PC-9 (cell line): ENCODE measurements at regions not wholly inside any gene's neighbourhood (a gene's known extent, or its start where the extent isn't known, plus 50 kb on each side); places are given as distances from the start of the nearest gene placed in this dataset.

Experiments used
- EZH2 ChIP-seq: fragments of 200-600 bp; sonication (generic); IDR thresholded peaks from 2 replicates; pipeline ENCODE4 v1.8.0; 2017; ENCODE audit warnings: antibody characterized with exemption, low read depth
- TF ChIP-seq, protein P1 (sequence below): fragments of 200-600 bp; sonication (generic); conservative IDR thresholded peaks from 2 replicates; pipeline ENCODE4 v1.6.1; 2017; ENCODE audit warnings: mixed run types, antibody characterized with exemption, mild to moderate bottlenecking, moderate library complexity

DNA sequence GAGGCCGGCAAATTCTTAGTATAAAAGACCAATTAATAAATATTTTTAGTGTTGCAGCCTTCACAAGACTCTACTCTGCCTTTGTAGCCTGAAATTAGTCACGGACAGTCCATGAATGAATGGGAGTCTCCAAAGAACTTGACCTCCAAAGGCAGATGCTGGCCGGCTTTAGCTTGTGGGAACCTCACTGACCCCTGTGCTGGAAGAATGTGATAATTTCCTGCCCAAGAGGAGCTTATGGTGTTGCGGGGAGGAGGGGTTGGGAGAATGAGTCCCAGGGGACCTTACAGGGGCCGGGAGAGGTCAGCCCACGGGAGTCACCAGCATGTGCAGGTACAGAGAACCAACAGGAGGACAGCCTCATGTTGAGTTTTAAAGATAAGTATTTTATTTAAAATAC lies 143.1 kb downstream of the IRX2 start:
- TF ChIP-seq, protein P1, sequence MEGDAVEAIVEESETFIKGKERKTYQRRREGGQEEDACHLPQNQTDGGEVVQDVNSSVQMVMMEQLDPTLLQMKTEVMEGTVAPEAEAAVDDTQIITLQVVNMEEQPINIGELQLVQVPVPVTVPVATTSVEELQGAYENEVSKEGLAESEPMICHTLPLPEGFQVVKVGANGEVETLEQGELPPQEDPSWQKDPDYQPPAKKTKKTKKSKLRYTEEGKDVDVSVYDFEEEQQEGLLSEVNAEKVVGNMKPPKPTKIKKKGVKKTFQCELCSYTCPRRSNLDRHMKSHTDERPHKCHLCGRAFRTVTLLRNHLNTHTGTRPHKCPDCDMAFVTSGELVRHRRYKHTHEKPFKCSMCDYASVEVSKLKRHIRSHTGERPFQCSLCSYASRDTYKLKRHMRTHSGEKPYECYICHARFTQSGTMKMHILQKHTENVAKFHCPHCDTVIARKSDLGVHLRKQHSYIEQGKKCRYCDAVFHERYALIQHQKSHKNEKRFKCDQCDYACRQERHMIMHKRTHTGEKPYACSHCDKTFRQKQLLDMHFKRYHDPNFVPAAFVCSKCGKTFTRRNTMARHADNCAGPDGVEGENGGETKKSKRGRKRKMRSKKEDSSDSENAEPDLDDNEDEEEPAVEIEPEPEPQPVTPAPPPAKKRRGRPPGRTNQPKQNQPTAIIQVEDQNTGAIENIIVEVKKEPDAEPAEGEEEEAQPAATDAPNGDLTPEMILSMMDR = no peak
- no peak for TF ChIP-seq EZH2
